GM12864 (cell line): ENCODE measurements at regions not wholly inside any gene's neighbourhood (a gene's known extent, or its start where the extent isn't known, plus 50 kb on each side); places are given as distances from the start of the nearest gene placed in this dataset.

ENCODE experiments used
- DNase-seq: peaks from one replicate; pipeline ENCODE4 v3.0.0-alpha.2; 2011; ENCODE audit warnings: low read depth
- H3K4me3 ChIP-seq: 2 replicates; pipeline ENCODE4 v1.5.1; 2011; ENCODE audit warnings: mild to moderate bottlenecking, low read depth, low read length, control low read depth
- TF ChIP-seq, protein P1 (sequence below): IDR thresholded peaks from 2 replicates; pipeline ENCODE4 v1.5.1; 2011; ENCODE audit warnings: low read depth, mild to moderate bottlenecking, moderate library complexity, low read length, control low read depth, inconsistent platforms; ENCODE audit errors: missing control alignments

GRCh38 chr4:45539142-45539814 lies 584.6 kb downstream of the GABRG1 start:
- TF ChIP-seq, protein P1, sequence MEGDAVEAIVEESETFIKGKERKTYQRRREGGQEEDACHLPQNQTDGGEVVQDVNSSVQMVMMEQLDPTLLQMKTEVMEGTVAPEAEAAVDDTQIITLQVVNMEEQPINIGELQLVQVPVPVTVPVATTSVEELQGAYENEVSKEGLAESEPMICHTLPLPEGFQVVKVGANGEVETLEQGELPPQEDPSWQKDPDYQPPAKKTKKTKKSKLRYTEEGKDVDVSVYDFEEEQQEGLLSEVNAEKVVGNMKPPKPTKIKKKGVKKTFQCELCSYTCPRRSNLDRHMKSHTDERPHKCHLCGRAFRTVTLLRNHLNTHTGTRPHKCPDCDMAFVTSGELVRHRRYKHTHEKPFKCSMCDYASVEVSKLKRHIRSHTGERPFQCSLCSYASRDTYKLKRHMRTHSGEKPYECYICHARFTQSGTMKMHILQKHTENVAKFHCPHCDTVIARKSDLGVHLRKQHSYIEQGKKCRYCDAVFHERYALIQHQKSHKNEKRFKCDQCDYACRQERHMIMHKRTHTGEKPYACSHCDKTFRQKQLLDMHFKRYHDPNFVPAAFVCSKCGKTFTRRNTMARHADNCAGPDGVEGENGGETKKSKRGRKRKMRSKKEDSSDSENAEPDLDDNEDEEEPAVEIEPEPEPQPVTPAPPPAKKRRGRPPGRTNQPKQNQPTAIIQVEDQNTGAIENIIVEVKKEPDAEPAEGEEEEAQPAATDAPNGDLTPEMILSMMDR = no peak
- no peak overlapping the region for H3K4me3 ChIP-seq
- no peak for DNase-seq

GRCh38 chr4:45530498-45530897 lies 593.4 kb downstream of the GABRG1 start:
- no peak for DNase-seq
- TF ChIP-seq, protein P1 = no peak

DNA sequence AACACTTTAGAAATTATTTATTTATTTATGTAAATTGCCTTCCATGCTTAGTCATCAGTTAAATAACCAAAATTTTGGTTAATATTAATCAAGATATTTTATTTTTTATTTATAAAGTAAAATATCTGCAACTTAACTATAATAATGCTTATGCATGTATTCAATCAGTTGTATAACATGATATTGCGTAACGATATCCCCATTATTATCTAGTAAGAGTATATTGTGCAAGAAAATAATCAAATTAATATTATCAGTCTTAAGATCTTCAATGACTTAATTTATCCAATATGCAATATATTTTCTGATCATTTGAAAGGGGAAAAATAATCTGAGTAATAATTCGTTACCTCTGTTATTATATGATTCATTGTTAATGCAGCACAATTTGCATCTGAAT lies 596.7 kb downstream of the GABRG1 start:
- no peak overlapping the region for H3K4me3 ChIP-seq
- DNase-seq = no peak
- TF ChIP-seq, protein P1 = no peak

More at GRCh38 chr4:45530498-45530897, 593.4 kb downstream of the GABRG1 start:
- H3K4me3 ChIP-seq = no peak overlapping the region

GRCh38 chr4:45518832-45519231 lies 605.0 kb downstream of the GABRG1 start:
- TF ChIP-seq, protein P1 = no peak
- DNase-seq = no peak
- H3K4me3 ChIP-seq = no peak overlapping the region

DNA sequence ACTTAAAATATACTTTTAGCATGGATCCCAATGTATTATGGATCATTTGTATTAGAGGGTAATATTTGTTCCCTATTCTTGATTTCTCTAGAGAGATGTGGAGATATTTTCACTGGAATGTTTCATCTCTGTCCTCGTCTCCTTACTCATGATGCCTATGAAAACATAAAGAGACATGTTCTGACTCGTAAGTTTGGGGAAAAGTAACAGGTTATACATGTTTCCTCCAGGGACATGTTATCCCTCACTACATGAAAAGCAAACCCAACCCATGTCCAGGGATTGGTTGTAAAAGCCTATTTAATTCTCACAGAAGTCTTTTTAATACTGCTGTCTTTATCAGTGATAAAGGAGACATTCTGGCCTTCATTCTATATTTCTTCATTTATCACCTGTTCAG lies 621.4 kb downstream of the GABRG1 start:
- no peak for DNase-seq
- H3K4me3 ChIP-seq = no peak overlapping the region
- TF ChIP-seq, protein P1 = no peak

DNA sequence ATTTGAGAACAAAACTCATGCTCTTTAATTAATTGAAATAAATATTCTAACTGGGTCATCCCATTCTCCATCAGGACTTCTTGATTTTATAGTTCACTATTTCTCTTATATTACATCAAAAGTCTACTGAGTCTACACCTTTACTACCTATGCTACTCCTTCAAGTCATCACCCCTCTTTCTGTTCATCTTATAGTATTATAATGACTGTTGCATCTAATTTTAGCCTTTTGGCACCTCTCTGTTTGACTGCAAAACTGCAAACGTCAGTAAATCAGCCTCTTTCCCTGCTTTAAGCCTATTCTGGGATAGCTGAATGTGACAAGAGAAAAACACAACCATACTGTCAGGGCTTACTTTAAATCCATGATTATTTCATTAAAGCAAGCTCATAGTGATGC lies 639.1 kb downstream of the GABRG1 start:
- TF ChIP-seq, protein P1 = no peak
- H3K4me3 ChIP-seq = no peak overlapping the region
- DNase-seq = no peak

GRCh38 chr4:45482346-45482745 lies 641.5 kb downstream of the GABRG1 start:
- TF ChIP-seq, protein P1 = no peak
- H3K4me3 ChIP-seq = no peak overlapping the region
- DNase-seq = no peak
